Adrenal gland (tissue), 9 donors: ENCODE measurements at regions not wholly inside any gene's neighbourhood (a gene's known extent, or its start where the extent isn't known, plus 50 kb on each side); places are given as distances from the start of the nearest gene placed in this dataset.

Source experiments
- DNase-seq, 7 donors: peaks; one replicate each; pipeline ENCODE4 v3.0.0-alpha.2; 2019 to 2020
- H3K27ac ChIP-seq, 5 donors: fragments of 200-600 bp; sonication (generic) in 4 of 5; 1 replicate in 3 of 5; 2 replicates in 2 of 5; pipeline versions ENCODE4 v1.5.1 to v1.8.0; 2016 to 2020; ENCODE audit warnings: mild to moderate bottlenecking in 1 of 5
- H3K27me3 ChIP-seq: fragments of 200-600 bp; 2 replicates; pipeline ENCODE4 v1.8.0; 2021
- H3K36me3 ChIP-seq, 2 donors: fragments of 200-600 bp; replicated peaks in 1 of 2; 1 replicate in 1 of 2; 2 replicates in 1 of 2; pipeline versions ENCODE4 v1.5.1 to v1.8.0; 2018 to 2022
- H3K4me1 ChIP-seq, 2 donors: fragments of 200-600 bp; replicated peaks in 1 of 2; 1 replicate in 1 of 2; 2 replicates in 1 of 2; pipeline versions ENCODE4 v1.5.1 to v1.8.0; 2018 to 2021
- H3K4me3 ChIP-seq, 4 donors: fragments of 200-600 bp; sonication (generic) in 3 of 4; one replicate each; pipeline ENCODE4 v1.5.1; 2016 to 2018
- H3K9me3 ChIP-seq, 3 donors: fragments of 200-600 bp; sonication (generic) in 1 of 3; replicated peaks in 1 of 3; 1 replicate in 2 of 3; 2 replicates in 1 of 3; pipeline versions ENCODE4 v1.5.1 to v1.8.0; 2016 to 2021
- CTCF ChIP-seq, 6 experiments: fragments of 450-650 bp in 4 of 6; fragments of 200-600 bp in 2 of 6; sonication (generic) in 1 of 6; IDR thresholded peaks; 1 replicate in 5 of 6; 2 replicates in 1 of 6; pipeline versions ENCODE4 v1.5.1 to v1.8.0; 2016 to 2021; ENCODE audit warnings: antibody characterized with exemption in 6 of 6, mild to moderate bottlenecking in 2 of 6, moderate library complexity in 1 of 6
- POLR2A ChIP-seq, 2 donors: fragments of 450-650 bp; IDR thresholded peaks; one replicate each; pipeline ENCODE4 v1.6.1; 2017; ENCODE audit warnings: antibody characterized with exemption in 2 of 2, mild to moderate bottlenecking in 2 of 2, moderate library complexity in 1 of 2
- WGBS, 4 donors: extraction: QIAGEN DNeasy Blood & Tissue Kit in 2 of 4; methylation state at CpG; one replicate each; pipeline versions ENCODE4 v1.1.5 to v1.1.7; 2013 to 2017; 5-methylcytosine and 5-hydroxymethylcytosine counted together
- intact Hi-C, 2 donors: fragments of 100-400 bp; cut with DNase I; formaldehyde crosslinking; loops; one replicate each; pipeline versions ENCODE4 v1.14.1 to v1.15.0; 2022 to 2023
- donor health status: healthy with polysubstance abuse.
- donor health status: Bipolar disorder and iron deficiency.
- donor health status: DM: yes; HTN: yes; CAD: no.
- donor health status: DM: no; HTN: no; CAD: no.
- donor health status: DM: no; HTN: no; CAD: no.

- WGBS, 4 donors, result 23 to 35% (median 32%) methylated on average over 3 of the region's 3 CpGs
- H3K27ac ChIP-seq, result no peak overlapping the region
- intact Hi-C loops, result no loop called here
Observed at GRCh38 chr10:94205396-94205831, 157.3 kb downstream of the NOC3L start.

DNA sequence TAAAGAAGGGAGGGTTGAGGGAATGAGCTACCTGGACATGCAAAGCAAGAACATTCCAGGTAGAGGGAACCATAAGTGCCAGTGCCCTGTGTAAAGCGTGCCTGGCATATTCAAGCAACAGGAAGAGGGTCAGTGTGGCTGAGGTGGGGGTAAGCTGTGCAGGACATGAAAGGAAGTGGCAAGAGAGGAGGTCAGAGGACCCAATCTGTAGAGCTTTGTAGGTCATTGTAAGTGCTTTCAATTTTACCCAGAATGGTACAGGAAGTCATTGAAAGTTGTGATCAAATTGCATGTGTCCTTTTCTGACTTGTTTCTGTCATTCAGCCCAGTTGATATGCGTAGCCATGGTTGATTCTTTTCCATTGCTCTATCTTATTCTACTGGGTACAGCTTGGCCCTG lies 156.6 kb downstream of the NOC3L start:
- Histone ChIP-seq H3K4me1 (peaks cover 5 to 8% of the 10 kb centered on the region in 2 donors), H3K4me3 (no peak overlapping the region), H3K27ac (no peak overlapping the region), H3K27me3 (no peaks in the 10 kb centered on the region), H3K36me3 (no peaks in the 10 kb centered on the region), H3K9me3 (no peaks in the 10 kb centered on the region)
- DNase-seq, result no peak
- WGBS, 4 donors, result 50 to 77% (median 66%) methylated on average over 2 of the region's 2 CpGs
- TF ChIP-seq CTCF (IDR thresholded peaks at IDR 0.05) (no peak), POLR2A (IDR thresholded peaks at IDR 0.05) (no peak)
- intact Hi-C loops, result no loop called here

More at GRCh38 chr10:94205396-94205831, 157.3 kb downstream of the NOC3L start:
- Histone ChIP-seq H3K27me3 (no peaks in the 10 kb centered on the region), H3K9me3 (no peaks in the 10 kb centered on the region), H3K4me3 (no peak overlapping the region), H3K4me1 (peaks cover 0 to under 1% of the 10 kb centered on the region in 2 donors), H3K36me3 (no peaks in the 10 kb centered on the region)
- TF ChIP-seq POLR2A (IDR thresholded peaks at IDR 0.05) (no peak), CTCF (IDR thresholded peaks at IDR 0.05) (no peak)
- peak; percentile 59 to 83 (median 68) for DNase-seq

DNA sequence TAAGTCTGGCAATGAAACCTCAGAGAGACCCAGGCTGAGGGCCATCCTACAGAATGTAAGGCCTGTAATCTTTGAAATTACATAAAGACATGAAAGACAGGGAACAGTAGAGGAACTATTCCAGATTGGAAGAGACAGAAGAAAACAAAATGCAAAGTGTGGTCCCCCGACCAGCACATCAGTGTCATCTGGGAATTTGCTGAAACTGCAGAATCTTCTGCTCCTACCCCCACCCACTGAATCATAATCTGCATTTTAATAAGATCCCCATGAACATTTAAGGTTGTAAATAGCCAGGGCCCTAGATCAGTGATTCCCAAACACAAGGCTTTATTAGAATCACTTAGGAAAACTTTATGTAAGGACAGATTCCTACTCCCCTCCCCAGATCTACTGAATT lies 154.4 kb downstream of the NOC3L start:
- intact Hi-C loops, result no loop called here

GRCh38 chr10:94210440-94211168 lies 152.1 kb downstream of the NOC3L start:
- WGBS, 4 donors, result 36 to 52% (median 48%) methylated on average over 5 of the region's 5 CpGs
- DNase-seq, result peak in 5 of 7 donors; percentile 15 to 40 (median 37)
- Histone ChIP-seq H3K36me3 (no peaks in the 10 kb centered on the region), H3K4me1 (peaks cover 5 to 12% of the 10 kb centered on the region in 2 donors), H3K4me3 (no peak overlapping the region), H3K9me3 (no peaks in the 10 kb centered on the region), H3K27ac (peak overlapping the region in 1 of 5 donors; percentile 2), H3K27me3 (no peaks in the 10 kb centered on the region)
- intact Hi-C loops, result no loop called here
- no peak for TF ChIP-seq POLR2A (IDR thresholded peaks at IDR 0.05)
- TF ChIP-seq CTCF (IDR thresholded peaks at IDR 0.05), result no peak

More for the DNA sequence above, 154.4 kb downstream of the NOC3L start:
- H3K27me3 ChIP-seq, result no peaks in the 10 kb centered on the region
- WGBS, 4 donors, result 86 to 100% (median 93%) methylated on average over 1 of the region's 1 CpG
- no peak overlapping the region for H3K4me3 ChIP-seq
- TF ChIP-seq CTCF (IDR thresholded peaks at IDR 0.05) (no peak), POLR2A (IDR thresholded peaks at IDR 0.05) (no peak)
- no peaks in the 10 kb centered on the region for H3K9me3 ChIP-seq
- H3K27ac ChIP-seq, result no peak overlapping the region
- DNase-seq, result no peak
- H3K36me3 ChIP-seq, result no peaks in the 10 kb centered on the region
- peaks cover 5 to 12% of the 10 kb centered on the region in 2 donors for H3K4me1 ChIP-seq
